DOHH2 (cell line): ENCODE measurements at regions not wholly inside any gene's neighbourhood (a gene's known extent, or its start where the extent isn't known, plus 50 kb on each side); places are given as distances from the start of the nearest gene placed in this dataset.

Source experiments
- EZH2phosphoT487 ChIP-seq: fragments of 200-600 bp; sonication (generic); IDR thresholded peaks from 2 replicates; pipeline ENCODE4 v1.6.1; 2017; ENCODE audit warnings: borderline replicate concordance, mild to moderate bottlenecking, antibody characterized with exemption, low read length, moderate library complexity, mixed read lengths
- TF ChIP-seq, protein P1 (sequence below): fragments of 200-600 bp; sonication (generic); IDR thresholded peaks from one replicate; pipeline ENCODE4 v1.5.1; 2014; ENCODE audit warnings: antibody characterized with exemption, mild to moderate bottlenecking, low read depth, low read length; ENCODE audit not compliant: poor library complexity, severe bottlenecking

DNA sequence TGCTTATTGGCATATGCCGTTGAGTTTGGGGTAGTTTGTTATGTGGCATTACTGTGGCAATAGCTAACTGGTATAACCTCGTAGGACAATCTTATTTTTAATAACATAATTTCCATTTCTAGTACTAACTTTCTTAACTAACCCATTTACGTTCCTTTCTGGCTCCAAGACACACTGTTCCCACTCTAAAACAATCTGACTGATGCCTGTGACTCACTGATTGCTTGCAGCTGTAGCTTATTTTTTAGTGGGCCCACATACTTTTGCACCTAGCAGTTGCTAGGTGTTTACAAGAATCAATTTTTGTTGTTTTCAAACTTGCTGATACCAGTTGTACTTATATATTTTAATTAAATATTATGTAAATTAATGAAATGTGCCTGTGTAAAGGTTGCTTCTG lies 52.2 kb downstream of the FAT3 start:
- TF ChIP-seq, protein P1, sequence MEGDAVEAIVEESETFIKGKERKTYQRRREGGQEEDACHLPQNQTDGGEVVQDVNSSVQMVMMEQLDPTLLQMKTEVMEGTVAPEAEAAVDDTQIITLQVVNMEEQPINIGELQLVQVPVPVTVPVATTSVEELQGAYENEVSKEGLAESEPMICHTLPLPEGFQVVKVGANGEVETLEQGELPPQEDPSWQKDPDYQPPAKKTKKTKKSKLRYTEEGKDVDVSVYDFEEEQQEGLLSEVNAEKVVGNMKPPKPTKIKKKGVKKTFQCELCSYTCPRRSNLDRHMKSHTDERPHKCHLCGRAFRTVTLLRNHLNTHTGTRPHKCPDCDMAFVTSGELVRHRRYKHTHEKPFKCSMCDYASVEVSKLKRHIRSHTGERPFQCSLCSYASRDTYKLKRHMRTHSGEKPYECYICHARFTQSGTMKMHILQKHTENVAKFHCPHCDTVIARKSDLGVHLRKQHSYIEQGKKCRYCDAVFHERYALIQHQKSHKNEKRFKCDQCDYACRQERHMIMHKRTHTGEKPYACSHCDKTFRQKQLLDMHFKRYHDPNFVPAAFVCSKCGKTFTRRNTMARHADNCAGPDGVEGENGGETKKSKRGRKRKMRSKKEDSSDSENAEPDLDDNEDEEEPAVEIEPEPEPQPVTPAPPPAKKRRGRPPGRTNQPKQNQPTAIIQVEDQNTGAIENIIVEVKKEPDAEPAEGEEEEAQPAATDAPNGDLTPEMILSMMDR = no peak
- no peak for TF ChIP-seq EZH2phosphoT487
